GM21423 (cell line): ENCODE measurements at regions not wholly inside any gene's neighbourhood (a gene's known extent, or its start where the extent isn't known, plus 50 kb on each side); places are given as distances from the start of the nearest gene placed in this dataset.

ENCODE experiments used
- ATAC-seq: cut with Tn5 transposase; IDR thresholded peaks from one replicate; pipeline ENCODE4 v1.9.1; 2021; ENCODE audit warnings: mild to moderate bottlenecking, moderate library complexity; ENCODE audit not compliant: unreplicated experiment

GRCh38 chr3:148075771-148076716 lies 621.7 kb upstream of the AGTR1 start:
- ATAC-seq, result no peak

GRCh38 chr3:148077318-148077923 lies 620.3 kb upstream of the AGTR1 start:
- ATAC-seq, result no peak

GRCh38 chr3:148077965-148078364 lies 619.7 kb upstream of the AGTR1 start:
- ATAC-seq, result no peak

GRCh38 chr3:148078658-148079057 lies 619.0 kb upstream of the AGTR1 start:
- ATAC-seq, result no peak

GRCh38 chr3:148079370-148079769 lies 618.3 kb upstream of the AGTR1 start:
- no peak for ATAC-seq

GRCh38 chr3:148081926-148082325 lies 615.8 kb upstream of the AGTR1 start:
- ATAC-seq, result no peak

- no peak for ATAC-seq
These were observed 615.0 kb upstream of the AGTR1 start for GRCh38 chr3:148082506-148083280.

GRCh38 chr3:148083526-148084182 lies 614.0 kb upstream of the AGTR1 start:
- ATAC-seq, result no peak

GRCh38 chr3:148084931-148085330 lies 612.8 kb upstream of the AGTR1 start:
- peak; percentile 80 for ATAC-seq

- ATAC-seq, result no peak
These were observed 609.9 kb upstream of the AGTR1 start for GRCh38 chr3:148087601-148088371.

- ATAC-seq, result no peak
These were observed 608.5 kb upstream of the AGTR1 start for GRCh38 chr3:148089171-148089570.

- ATAC-seq, result no peak
These were observed 607.5 kb upstream of the AGTR1 start for GRCh38 chr3:148090156-148090555.

- no peak for ATAC-seq
These were observed 604.9 kb upstream of the AGTR1 start for GRCh38 chr3:148092624-148093347.

GRCh38 chr3:148093753-148094152 lies 604.0 kb upstream of the AGTR1 start:
- no peak for ATAC-seq

GRCh38 chr3:148095962-148096361 lies 601.7 kb upstream of the AGTR1 start:
- ATAC-seq, result no peak

GRCh38 chr3:148100476-148100875 lies 597.2 kb upstream of the AGTR1 start:
- no peak for ATAC-seq

- no peak for ATAC-seq
These were observed 596.6 kb upstream of the AGTR1 start for GRCh38 chr3:148101061-148101460.

GRCh38 chr3:148102156-148102555 lies 595.5 kb upstream of the AGTR1 start:
- no peak for ATAC-seq

GRCh38 chr3:148106062-148106461 lies 591.6 kb upstream of the AGTR1 start:
- ATAC-seq, result no peak

- ATAC-seq, result no peak
These were observed 570.7 kb upstream of the AGTR1 start for GRCh38 chr3:148126956-148127355.
